ENCODE measurements at regions not wholly inside any gene's neighbourhood (a gene's known extent, or its start where the extent isn't known, plus 50 kb on each side); places are given as distances from the start of the nearest gene placed in this dataset.

GRCh38 chr4:59127006-59127405 lies 2016.8 kb upstream of the IGFBP7 start:
- H3K27ac ChIP-seq (ENCODE audit: insufficient read depth, low read depth, low read length): no peak overlapping the region
- H3K9ac ChIP-seq (replicated peaks; ENCODE audit: extremely low read depth, insufficient read depth, low read length): no peak overlapping the region
- H4K20me1 ChIP-seq (replicated peaks; ENCODE audit: control insufficient read depth, extremely low read depth, insufficient read depth, low read length): no peaks in the 10 kb centered on the region
- H3K27me3 ChIP-seq (ENCODE audit: control insufficient read depth in 2 of 2, insufficient read depth in 2 of 2, low read length in 2 of 2): no peaks in the 10 kb centered on the region
- no peaks in the 10 kb centered on the region for H3K9me1 ChIP-seq (replicated peaks; ENCODE audit: control insufficient read depth, extremely low read depth, insufficient read depth, low read length)
- no peak overlapping the region for H3K4me2 ChIP-seq (ENCODE audit: insufficient read depth, low read length)
- H3K4me3 ChIP-seq (replicated peaks in 1 of 3; ENCODE audit: insufficient read depth in 1 of 3, low read depth in 1 of 3, low read length in 3 of 3): no peak overlapping the region
- FAIRE-seq: no peak
- POLR2A ChIA-PET: no interaction called here
- CTCF ChIA-PET: no interaction called here
- no peaks in the 10 kb centered on the region for H3K4me1 ChIP-seq (ENCODE audit: control insufficient read depth, extremely low read depth, insufficient read depth, low read length)
- dilution Hi-C loops (cut with MboI; ENCODE audit: extremely low pct_ligation_motif_present, low sequenced_read_pairs) (no loop called here), intact Hi-C loops (cut with micrococcal nuclease) (no loop called here)
- DNase-seq (ENCODE audit: low read depth, low spot score): no peak
- no peaks in the 10 kb centered on the region for H3K36me3 ChIP-seq (ENCODE audit: control insufficient read depth in 2 of 2, extremely low read depth in 1 of 2, insufficient read depth in 2 of 2, low read length in 2 of 2)
- TF ChIP-seq GATA2 (IDR thresholded peaks at IDR 0.05; ENCODE audit: insufficient read depth, insufficient read length, low read depth, low read length) (no peak), MAX (IDR thresholded peaks at IDR 0.05; ENCODE audit: insufficient read depth, insufficient read length) (no peak), CTCF (IDR thresholded peaks at IDR 0.05; ENCODE audit: extremely low read depth in 1 of 2, insufficient read depth in 1 of 2, low read depth in 1 of 2, low read length in 2 of 2) (no peak), POLR2AphosphoS5 (IDR thresholded peaks at IDR 0.05; ENCODE audit: insufficient read depth, low read depth, low read length) (no peak), JUN (IDR thresholded peaks at IDR 0.05; ENCODE audit: borderline replicate concordance, insufficient read depth, insufficient read length, low read depth) (no peak), MYC (IDR thresholded peaks at IDR 0.05; ENCODE audit: low read depth, low read length) (no peak), POLR2A (IDR thresholded peaks at IDR 0.05; ENCODE audit: low read depth, low read length) (no peak), EZH2 (IDR thresholded peaks at IDR 0.05; ENCODE audit: borderline replicate concordance, low read depth, low read length, severe bottlenecking) (no peak), FOS (IDR thresholded peaks at IDR 0.05; ENCODE audit: borderline replicate concordance, insufficient read depth, low read length) (no peak)
- no peak overlapping the region for H2AFZ ChIP-seq (ENCODE audit: low read depth, low read length)
- H3K9me3 ChIP-seq (replicated peaks; ENCODE audit: control insufficient read depth, insufficient read depth, low read length): peaks cover 2% of the 10 kb centered on the region
- no TSS peak for BruUV-seq (replicated peaks)
- no peaks in the 10 kb centered on the region for H3K79me2 ChIP-seq (ENCODE audit: control insufficient read depth, insufficient read depth, low read length)
